COLO668 (cell line): ENCODE measurements at regions not wholly inside any gene's neighbourhood (a gene's known extent, or its start where the extent isn't known, plus 50 kb on each side); places are given as distances from the start of the nearest gene placed in this dataset.

Source experiments
- DNase-seq: peaks from one replicate; lab custom pipeline; 2025; ENCODE audit not compliant: unreplicated experiment; lab: John Stamatoyannopoulos, UW

DNA sequence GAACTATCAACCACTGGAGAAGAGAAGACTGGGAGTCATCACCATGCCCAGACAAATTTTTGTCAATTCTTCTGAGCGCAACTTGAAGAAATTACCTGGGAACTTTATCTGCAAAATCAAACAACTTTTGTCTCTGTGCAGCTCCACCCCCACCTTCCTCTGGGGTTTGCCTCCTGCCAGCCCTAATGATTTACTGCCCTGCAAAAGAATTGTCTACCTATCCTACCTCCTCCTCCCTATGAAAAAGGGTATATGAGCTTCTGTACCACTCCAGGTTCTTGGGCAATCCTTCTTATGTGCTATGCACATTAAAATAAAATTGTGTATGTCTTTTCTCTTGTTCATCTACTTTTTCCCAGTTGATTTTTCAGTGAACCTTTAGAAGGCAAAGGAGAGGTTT is 191.9 kb downstream of the URB2 start:
- DNase-seq = no peak

DNA sequence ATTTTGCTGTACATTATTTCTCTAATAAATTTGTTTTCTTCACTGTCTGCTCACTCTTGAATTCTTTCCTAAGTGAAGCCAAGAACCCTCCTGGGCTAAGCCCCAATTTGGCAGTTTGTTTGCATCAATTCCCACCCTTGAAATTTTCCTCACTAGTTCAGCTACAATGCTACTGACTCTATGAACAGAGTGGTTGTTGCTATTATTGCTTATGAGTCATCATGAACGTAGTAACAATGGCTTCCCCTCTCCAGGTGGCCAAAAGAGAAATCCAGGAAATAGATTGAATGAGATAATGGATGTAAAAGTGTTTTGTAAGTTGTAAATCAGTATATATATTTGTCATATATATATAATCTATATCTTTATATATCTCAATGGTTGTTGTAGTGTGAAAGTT is 193.0 kb downstream of the URB2 start:
- no peak for DNase-seq

DNA sequence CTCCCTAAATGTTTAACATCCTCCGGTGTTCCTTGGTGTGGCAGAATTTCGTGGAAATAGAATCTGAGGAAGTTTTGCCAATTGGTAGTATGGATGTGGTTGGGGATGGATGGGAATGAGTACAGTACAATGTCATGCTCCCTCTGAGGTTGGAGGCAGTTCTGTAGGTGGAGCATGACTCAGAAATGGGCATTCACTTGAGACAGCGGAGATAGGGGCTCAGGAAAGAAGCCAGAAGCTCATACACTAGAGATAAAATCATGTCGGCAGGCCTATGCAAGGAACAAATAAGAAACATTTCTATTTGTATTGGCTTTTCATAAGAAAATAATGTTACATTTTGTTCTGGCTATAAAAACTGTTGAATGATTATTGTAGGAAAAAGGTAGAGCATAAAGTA is 196.0 kb downstream of the URB2 start:
- no peak for DNase-seq

- DNase-seq = no peak
Measured at GRCh38 chr1:229825042-229825441, 199.0 kb downstream of the URB2 start.

DNA sequence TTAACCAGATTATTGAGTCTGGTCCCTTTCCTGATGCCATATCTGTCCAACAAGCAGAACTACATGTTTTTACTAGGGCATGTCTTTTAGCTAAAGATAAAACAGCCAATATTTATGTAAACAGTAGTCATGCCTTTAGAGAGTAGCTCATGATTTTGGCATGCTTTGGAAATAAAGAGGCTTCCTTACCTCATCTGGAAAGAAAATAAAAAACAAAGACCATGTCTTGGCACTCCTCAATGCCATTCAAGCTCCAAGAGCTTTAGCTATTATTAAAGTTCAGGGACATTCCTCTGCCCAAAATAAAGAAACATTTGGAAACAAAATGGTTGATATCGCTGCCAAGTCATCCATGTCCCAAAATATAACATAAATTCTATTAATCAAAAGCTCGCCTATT is 202.4 kb downstream of the URB2 start:
- DNase-seq = no peak

- no peak for DNase-seq
Measured at GRCh38 chr1:229832695-229833094, 206.6 kb downstream of the URB2 start.

GRCh38 chr1:229834230-229834629 is 208.2 kb downstream of the URB2 start:
- DNase-seq = no peak

GRCh38 chr1:229835226-229835625 is 209.2 kb downstream of the URB2 start:
- DNase-seq = no peak

DNA sequence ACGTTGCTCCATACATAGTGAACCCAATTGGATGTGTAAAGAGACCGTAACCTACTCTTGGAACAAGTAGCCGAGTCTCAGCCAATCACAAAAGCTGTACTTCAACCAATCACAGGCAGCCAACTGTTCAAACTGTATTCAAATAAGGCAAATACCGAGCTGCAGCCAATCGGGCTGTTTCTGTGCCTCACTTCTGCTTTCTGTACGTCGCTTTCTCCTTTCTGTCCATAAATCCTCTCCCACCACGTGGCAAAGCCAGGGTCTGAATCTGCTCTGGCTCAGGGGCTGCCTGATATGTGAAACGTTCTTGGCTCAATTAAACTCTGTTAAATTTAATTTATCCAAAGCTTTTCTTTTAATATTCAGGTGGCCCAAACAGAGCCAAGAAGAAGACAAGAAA is 210.3 kb downstream of the URB2 start:
- no peak for DNase-seq

GRCh38 chr1:229838204-229838603 is 212.2 kb downstream of the URB2 start:
- no peak for DNase-seq

- DNase-seq = no peak
Measured at GRCh38 chr1:229839800-229840199, 213.8 kb downstream of the URB2 start.

DNA sequence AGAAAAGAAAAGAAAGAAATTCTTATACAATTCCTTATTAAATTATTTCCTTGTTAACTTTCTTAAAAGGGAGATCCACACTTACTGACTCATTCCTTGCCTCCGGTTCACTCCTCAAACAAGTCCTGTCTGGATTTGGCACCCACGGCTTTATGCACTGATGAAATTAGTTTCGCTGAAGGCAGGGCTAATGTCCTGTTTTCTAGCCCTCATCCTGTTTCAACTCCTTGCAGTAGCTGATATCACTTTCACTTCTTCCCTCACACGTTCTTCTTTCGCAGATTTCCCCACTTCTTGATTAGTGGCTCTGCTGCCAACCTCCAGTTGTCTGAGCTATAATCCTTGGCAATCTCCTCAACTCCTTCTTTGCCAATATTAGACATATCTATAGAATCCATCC is 215.2 kb downstream of the URB2 start:
- DNase-seq = no peak

DNA sequence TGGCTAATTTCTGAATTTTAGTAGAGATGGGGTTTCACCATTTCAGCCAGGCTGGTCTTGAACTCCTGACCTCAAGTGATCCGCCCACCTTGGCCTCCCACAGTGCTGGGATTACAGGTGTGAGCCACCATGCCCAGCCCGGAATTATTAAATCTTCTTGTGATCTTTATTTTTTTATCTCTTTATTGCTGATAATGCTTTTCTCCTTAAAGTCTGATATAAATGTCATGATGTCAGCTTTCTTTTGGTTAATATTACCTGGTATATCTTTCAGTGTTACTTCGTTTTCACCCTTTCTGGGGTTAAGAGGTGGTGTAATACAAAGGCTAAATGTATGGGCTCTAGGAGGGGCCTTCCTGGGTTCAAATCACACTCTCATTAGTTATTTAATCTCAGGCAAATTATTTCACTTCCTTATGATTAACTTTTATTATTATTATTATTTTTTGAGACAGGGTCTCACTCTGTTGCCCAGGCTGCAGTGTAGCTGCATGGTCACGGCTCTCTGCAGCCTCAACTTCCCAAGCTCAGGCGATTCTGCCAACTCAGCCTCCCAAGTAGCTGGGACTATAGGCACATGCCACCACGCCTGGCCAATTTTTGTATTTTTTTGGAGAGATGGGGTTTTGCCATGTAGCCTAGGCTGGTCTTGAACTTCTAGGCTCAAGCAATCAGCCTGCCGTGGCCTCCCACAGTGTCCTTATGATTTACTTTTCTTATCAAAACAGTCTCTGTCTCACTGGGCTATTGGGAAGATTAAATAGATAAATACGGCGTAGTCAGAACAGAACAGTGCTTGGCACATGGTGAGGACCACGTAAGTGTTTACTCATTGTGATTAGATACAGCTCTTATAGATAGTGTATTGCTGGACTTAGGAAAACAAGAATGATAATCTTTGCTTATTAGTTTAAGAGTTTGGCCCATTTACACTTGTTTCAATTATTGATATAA is 216.5 kb downstream of the URB2 start:
- DNase-seq = no peak

- DNase-seq = peak; percentile 71
Measured at GRCh38 chr1:229843627-229844238, 217.7 kb downstream of the URB2 start.

GRCh38 chr1:229844675-229845074 is 218.6 kb downstream of the URB2 start:
- peak; percentile 57 for DNase-seq

- no peak for DNase-seq
Measured at GRCh38 chr1:229845410-229846138, 219.5 kb downstream of the URB2 start.

- no peak for DNase-seq
Measured at GRCh38 chr1:229846351-229846750, 220.3 kb downstream of the URB2 start.

- DNase-seq = no peak
Measured at GRCh38 chr1:229848752-229849677, 218.0 kb upstream of the GALNT2 start.

DNA sequence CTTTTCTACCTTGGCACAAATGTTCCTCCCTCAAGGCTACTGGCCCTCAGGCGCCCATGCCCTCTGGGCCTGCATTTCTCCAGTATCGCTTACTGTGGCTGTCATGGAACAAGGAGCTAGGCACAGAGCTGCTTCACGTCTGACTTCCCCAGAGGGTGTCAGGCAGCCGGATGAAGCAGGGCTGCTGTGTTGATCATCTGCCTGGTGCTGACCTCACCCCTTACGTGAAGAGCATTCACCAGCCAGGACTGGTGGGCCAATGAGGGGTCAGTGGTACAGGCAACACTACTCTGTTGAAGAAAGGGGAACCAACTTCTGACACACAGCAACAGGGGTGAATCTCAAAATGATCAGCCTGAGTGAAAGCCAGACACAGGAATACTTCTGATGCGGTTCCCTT is 215.5 kb upstream of the GALNT2 start:
- no peak for DNase-seq

DNA sequence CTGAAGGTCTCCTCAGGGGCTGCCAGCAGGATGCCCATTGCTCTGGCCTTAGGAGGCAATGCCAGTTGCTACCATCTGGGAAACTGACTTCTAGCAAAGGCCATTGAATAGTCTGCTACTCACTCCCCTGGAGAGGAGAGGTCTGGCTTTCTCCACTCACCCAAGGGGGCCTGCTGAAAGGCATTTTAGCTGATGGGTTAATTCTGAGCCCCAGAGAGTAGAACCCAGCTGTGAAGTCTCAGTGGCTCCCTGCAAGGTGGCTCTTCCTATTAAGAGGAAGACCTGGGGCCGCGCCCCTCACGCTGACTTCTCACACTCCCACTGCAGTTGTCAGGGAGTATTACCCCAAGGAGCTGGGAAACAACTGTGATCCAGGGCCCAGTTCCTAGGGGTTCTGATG is 213.3 kb upstream of the GALNT2 start:
- no peak for DNase-seq

DNA sequence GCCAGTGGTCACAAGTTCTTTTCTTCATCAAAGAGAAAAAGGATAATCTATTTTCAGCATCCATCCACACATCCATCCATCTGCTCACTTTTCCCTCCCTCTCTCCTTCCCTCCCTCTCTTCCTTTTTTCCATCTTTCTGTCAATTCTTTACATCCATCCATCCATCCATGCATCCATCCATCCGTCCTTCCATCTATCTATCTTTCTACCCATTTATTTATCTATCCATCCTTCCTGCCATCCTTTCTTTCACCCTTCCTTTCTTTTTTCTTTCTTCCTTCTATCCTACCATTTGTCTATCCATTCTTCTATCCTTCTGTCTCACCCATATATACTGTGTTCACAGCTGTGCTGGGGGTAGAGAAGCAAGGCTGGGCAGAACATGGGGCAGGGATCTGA is 212.4 kb upstream of the GALNT2 start:
- no peak for DNase-seq
